ENCODE measurements at regions not wholly inside any gene's neighbourhood (a gene's known extent, or its start where the extent isn't known, plus 50 kb on each side); places are given as distances from the start of the nearest gene placed in this dataset.

DNA sequence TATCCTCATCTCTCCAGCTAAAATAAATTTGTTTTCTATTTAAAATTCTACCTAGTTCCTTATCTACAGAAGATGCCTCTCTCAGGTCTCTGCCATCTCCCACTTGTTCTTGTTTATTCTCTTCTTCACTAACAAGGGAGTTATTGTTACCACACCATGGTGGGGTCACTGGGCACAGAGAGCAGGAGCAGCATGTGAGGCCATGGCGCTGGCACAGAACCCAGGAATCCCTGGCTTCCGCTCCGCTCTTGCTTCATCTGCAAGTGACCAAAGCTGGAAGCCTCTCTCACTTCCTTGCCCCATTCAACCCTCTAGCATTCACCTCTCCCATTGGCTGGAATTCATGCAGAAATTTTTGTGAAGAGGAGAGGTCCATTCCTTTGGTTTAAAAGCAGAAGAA is 190.7 kb upstream of the NCAM1 start:
- Histone ChIP-seq H4K20me1 (replicated peaks; ENCODE audit: control insufficient read depth, extremely low read depth, insufficient read depth, low read length) (no peaks in the 10 kb centered on the region), H3K4me3 (replicated peaks in 1 of 3; ENCODE audit: insufficient read depth in 1 of 3, low read depth in 1 of 3, low read length in 3 of 3) (no peak overlapping the region), H3K79me2 (ENCODE audit: control insufficient read depth, insufficient read depth, low read length) (no peaks in the 10 kb centered on the region), H2AFZ (ENCODE audit: low read depth, low read length) (no peak overlapping the region), H3K9me1 (replicated peaks; ENCODE audit: control insufficient read depth, extremely low read depth, insufficient read depth, low read length) (no peaks in the 10 kb centered on the region), H3K9ac (replicated peaks; ENCODE audit: extremely low read depth, insufficient read depth, low read length) (no peak overlapping the region), H3K4me1 (ENCODE audit: control insufficient read depth, extremely low read depth, insufficient read depth, low read length) (no peaks in the 10 kb centered on the region), H3K27ac (ENCODE audit: insufficient read depth, low read depth, low read length) (no peak overlapping the region), H3K4me2 (ENCODE audit: insufficient read depth, low read length) (no peak overlapping the region), H3K36me3 (ENCODE audit: control insufficient read depth in 2 of 2, extremely low read depth in 1 of 2, insufficient read depth in 2 of 2, low read length in 2 of 2) (no peaks in the 10 kb centered on the region), H3K27me3 (ENCODE audit: control insufficient read depth in 2 of 2, insufficient read depth in 2 of 2, low read length in 2 of 2) (no peaks in the 10 kb centered on the region), H3K9me3 (replicated peaks; ENCODE audit: control insufficient read depth, insufficient read depth, low read length) (no peaks in the 10 kb centered on the region)
- ChIA-PET POLR2A (no interaction called here), CTCF (no interaction called here)
- TF ChIP-seq, protein P1, sequence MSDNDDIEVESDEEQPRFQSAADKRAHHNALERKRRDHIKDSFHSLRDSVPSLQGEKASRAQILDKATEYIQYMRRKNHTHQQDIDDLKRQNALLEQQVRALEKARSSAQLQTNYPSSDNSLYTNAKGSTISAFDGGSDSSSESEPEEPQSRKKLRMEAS (IDR thresholded peaks at IDR 0.05; ENCODE audit: insufficient read depth, insufficient read length) = no peak
- no TSS peak for BruUV-seq (replicated peaks)
- no peak for FAIRE-seq
- dilution Hi-C loops (cut with MboI; ENCODE audit: extremely low pct_ligation_motif_present, low sequenced_read_pairs) (no loop called here), intact Hi-C loops (cut with micrococcal nuclease) (no loop called here)
- no peak for DNase-seq (ENCODE audit: low read depth, low spot score)

DNA sequence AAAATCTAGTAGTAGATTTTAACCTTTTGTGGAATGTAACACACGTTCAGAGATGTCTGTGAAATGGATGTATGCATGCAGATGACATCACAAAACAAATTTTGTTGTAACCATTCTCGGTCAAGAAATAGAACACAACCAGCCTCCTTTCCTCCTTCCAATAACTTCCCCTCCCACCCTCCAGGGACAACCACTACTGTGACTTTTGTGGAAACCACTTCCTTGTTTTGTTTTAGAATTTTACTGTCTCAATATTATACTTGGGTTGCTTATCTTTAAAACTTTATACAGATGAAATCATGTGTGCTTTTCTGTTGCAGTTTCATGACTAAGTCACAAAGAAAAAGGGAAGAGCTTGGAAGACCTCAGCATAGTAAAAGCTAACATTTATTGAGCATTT is 189.4 kb upstream of the NCAM1 start:
- FAIRE-seq = no peak
- intact Hi-C loops (cut with micrococcal nuclease) = no loop called here
- no peak for DNase-seq (ENCODE audit: low read depth, low spot score)
- BruUV-seq (replicated peaks) = no TSS peak
- Histone ChIP-seq H3K9me1 (replicated peaks; ENCODE audit: control insufficient read depth, extremely low read depth, insufficient read depth, low read length) (no peaks in the 10 kb centered on the region), H3K79me2 (ENCODE audit: control insufficient read depth, insufficient read depth, low read length) (no peaks in the 10 kb centered on the region), H2AFZ (ENCODE audit: low read depth, low read length) (no peak overlapping the region), H3K27ac (ENCODE audit: insufficient read depth, low read depth, low read length) (no peak overlapping the region), H3K9me3 (replicated peaks; ENCODE audit: control insufficient read depth, insufficient read depth, low read length) (no peaks in the 10 kb centered on the region), H3K4me1 (ENCODE audit: control insufficient read depth, extremely low read depth, insufficient read depth, low read length) (no peaks in the 10 kb centered on the region), H3K36me3 (ENCODE audit: control insufficient read depth in 2 of 2, extremely low read depth in 1 of 2, insufficient read depth in 2 of 2, low read length in 2 of 2) (no peaks in the 10 kb centered on the region), H3K27me3 (ENCODE audit: control insufficient read depth in 2 of 2, insufficient read depth in 2 of 2, low read length in 2 of 2) (no peaks in the 10 kb centered on the region), H3K4me2 (ENCODE audit: insufficient read depth, low read length) (no peak overlapping the region), H3K4me3 (replicated peaks in 1 of 3; ENCODE audit: insufficient read depth in 1 of 3, low read depth in 1 of 3, low read length in 3 of 3) (no peak overlapping the region), H4K20me1 (replicated peaks; ENCODE audit: control insufficient read depth, extremely low read depth, insufficient read depth, low read length) (no peaks in the 10 kb centered on the region), H3K9ac (replicated peaks; ENCODE audit: extremely low read depth, insufficient read depth, low read length) (no peak overlapping the region)
- CTCF ChIA-PET = no interaction called here
- POLR2A ChIA-PET = no interaction called here
- dilution Hi-C loops (cut with MboI; ENCODE audit: extremely low pct_ligation_motif_present, low sequenced_read_pairs) = no loop called here
- TF ChIP-seq EZH2 (IDR thresholded peaks at IDR 0.05; ENCODE audit: borderline replicate concordance, low read depth, low read length, severe bottlenecking) (no peak), POLR2A (IDR thresholded peaks at IDR 0.05; ENCODE audit: low read depth, low read length) (no peak), MYC (IDR thresholded peaks at IDR 0.05; ENCODE audit: low read depth, low read length) (no peak), POLR2AphosphoS5 (IDR thresholded peaks at IDR 0.05; ENCODE audit: insufficient read depth, low read depth, low read length) (no peak)
- TF ChIP-seq, protein P1 (IDR thresholded peaks at IDR 0.05; ENCODE audit: insufficient read depth, insufficient read length) = no peak
- TF ChIP-seq, protein P2, sequence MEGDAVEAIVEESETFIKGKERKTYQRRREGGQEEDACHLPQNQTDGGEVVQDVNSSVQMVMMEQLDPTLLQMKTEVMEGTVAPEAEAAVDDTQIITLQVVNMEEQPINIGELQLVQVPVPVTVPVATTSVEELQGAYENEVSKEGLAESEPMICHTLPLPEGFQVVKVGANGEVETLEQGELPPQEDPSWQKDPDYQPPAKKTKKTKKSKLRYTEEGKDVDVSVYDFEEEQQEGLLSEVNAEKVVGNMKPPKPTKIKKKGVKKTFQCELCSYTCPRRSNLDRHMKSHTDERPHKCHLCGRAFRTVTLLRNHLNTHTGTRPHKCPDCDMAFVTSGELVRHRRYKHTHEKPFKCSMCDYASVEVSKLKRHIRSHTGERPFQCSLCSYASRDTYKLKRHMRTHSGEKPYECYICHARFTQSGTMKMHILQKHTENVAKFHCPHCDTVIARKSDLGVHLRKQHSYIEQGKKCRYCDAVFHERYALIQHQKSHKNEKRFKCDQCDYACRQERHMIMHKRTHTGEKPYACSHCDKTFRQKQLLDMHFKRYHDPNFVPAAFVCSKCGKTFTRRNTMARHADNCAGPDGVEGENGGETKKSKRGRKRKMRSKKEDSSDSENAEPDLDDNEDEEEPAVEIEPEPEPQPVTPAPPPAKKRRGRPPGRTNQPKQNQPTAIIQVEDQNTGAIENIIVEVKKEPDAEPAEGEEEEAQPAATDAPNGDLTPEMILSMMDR (IDR thresholded peaks at IDR 0.05; ENCODE audit: extremely low read depth in 1 of 2, insufficient read depth in 1 of 2, low read depth in 1 of 2, low read length in 2 of 2) = no peak
